Hepatocyte (in vitro differentiated cells): ENCODE measurements at regions not wholly inside any gene's neighbourhood (a gene's known extent, or its start where the extent isn't known, plus 50 kb on each side); places are given as distances from the start of the nearest gene placed in this dataset.

Source experiments
- DNase-seq: peaks from one replicate; pipeline ENCODE4 v3.0.0-alpha.2; 2016; ENCODE audit warnings: low spot score
- H2AFZ ChIP-seq: fragments of 200-600 bp; sonication (generic); 2 replicates; pipeline ENCODE4 v1.6.0; 2016; ENCODE audit warnings: antibody characterized with exemption, mild to moderate bottlenecking
- H3K27ac ChIP-seq: fragments of 200-600 bp; sonication (generic); 2 replicates; pipeline ENCODE4 v1.5.1; 2016; ENCODE audit warnings: mild to moderate bottlenecking
- H3K27me3 ChIP-seq: fragments of 200-600 bp; sonication (generic); 2 replicates; pipeline ENCODE4 v1.6.1; 2016
- H3K36me3 ChIP-seq: fragments of 200-600 bp; sonication (generic); replicated peaks from 2 replicates; pipeline ENCODE4 v1.5.1; 2016; ENCODE audit warnings: low read depth; ENCODE audit not compliant: insufficient read depth
- H3K4me1 ChIP-seq: fragments of 200-600 bp; sonication (generic); 2 replicates; pipeline ENCODE4 v1.5.1; 2016; ENCODE audit warnings: mild to moderate bottlenecking, moderate library complexity; ENCODE audit not compliant: insufficient read depth
- H3K4me2 ChIP-seq: fragments of 200-600 bp; sonication (generic); 2 replicates; pipeline ENCODE4 v1.6.0; 2016
- H3K4me3 ChIP-seq: fragments of 200-600 bp; sonication (generic); 2 replicates; pipeline ENCODE4 v1.5.1; 2016; ENCODE audit warnings: mild to moderate bottlenecking
- H3K79me2 ChIP-seq: fragments of 200-600 bp; sonication (generic); 2 replicates; pipeline ENCODE4 v1.6.0; 2017; ENCODE audit warnings: mild to moderate bottlenecking
- H3K9me2 ChIP-seq: fragments of 200-600 bp; sonication (generic); replicated peaks from 2 replicates; pipeline ENCODE4 v1.6.0; 2017; ENCODE audit warnings: mild to moderate bottlenecking; ENCODE audit not compliant: insufficient read depth
- H3K9me3 ChIP-seq: fragments of 200-600 bp; sonication (generic); 2 replicates; pipeline ENCODE4 v1.5.1; 2016; ENCODE audit warnings: low read depth, mild to moderate bottlenecking
- H4K20me1 ChIP-seq: fragments of 200-600 bp; sonication (generic); 2 replicates; pipeline ENCODE4 v1.6.0; 2016; ENCODE audit warnings: mild to moderate bottlenecking; ENCODE audit not compliant: insufficient read depth, poor library complexity, severe bottlenecking
- EZH2 ChIP-seq: fragments of 200-600 bp; sonication (generic); IDR thresholded peaks from 2 replicates; pipeline ENCODE4 v1.6.1; 2016; ENCODE audit warnings: antibody characterized with exemption, mild to moderate bottlenecking, borderline replicate concordance
- EZH2phosphoT487 ChIP-seq: fragments of 200-600 bp; sonication (generic); IDR thresholded peaks from one replicate; pipeline ENCODE4 v1.6.1; 2018; ENCODE audit warnings: antibody characterized with exemption, mild to moderate bottlenecking, low read depth, moderate library complexity; ENCODE audit not compliant: unreplicated experiment, severe bottlenecking
- WGBS: methylation state at CpG from one replicate; pipeline ENCODE4 v1.1.6; 2016; ENCODE audit warnings: low lambda C conversion rate; ENCODE audit errors: missing lambda C conversion rate; 5-methylcytosine and 5-hydroxymethylcytosine counted together
- TF ChIP-seq, protein P1 (sequence below): fragments of 200-600 bp; sonication (generic); IDR thresholded peaks from 2 replicates; pipeline ENCODE4 v1.5.1; 2016; ENCODE audit warnings: antibody characterized with exemption, mild to moderate bottlenecking; ENCODE audit not compliant: poor library complexity

DNA sequence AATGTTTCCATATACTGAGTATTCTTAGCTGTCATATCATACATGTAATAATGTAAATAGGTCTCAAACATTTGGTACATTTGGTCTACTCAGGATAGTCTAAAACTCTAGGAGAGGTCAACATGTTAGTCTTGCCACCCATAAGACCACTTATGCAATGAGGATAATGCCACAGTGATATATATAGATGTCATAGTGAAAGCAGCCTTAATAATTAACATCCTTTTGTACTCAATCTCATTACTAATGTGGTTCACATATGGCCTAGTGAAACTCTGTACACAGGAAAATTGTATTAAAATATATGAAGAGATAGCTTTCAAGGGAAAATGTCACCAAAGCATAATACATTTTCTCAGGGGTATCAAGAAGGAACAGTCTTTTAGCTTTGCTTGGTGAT is 577.9 kb downstream of the TFAP2B start:
- Histone ChIP-seq H3K79me2 (no peaks in the 10 kb centered on the region), H3K9me2 (no peaks in the 10 kb centered on the region), H3K4me1 (peaks cover 3% of the 10 kb centered on the region), H3K4me3 (no peak overlapping the region), H4K20me1 (no peaks in the 10 kb centered on the region), H3K4me2 (no peak overlapping the region), H2AFZ (no peak overlapping the region), H3K27me3 (no peaks in the 10 kb centered on the region), H3K27ac (no peak overlapping the region), H3K9me3 (no peaks in the 10 kb centered on the region), H3K36me3 (no peaks in the 10 kb centered on the region)
- no peak for TF ChIP-seq EZH2
- TF ChIP-seq, protein P1, sequence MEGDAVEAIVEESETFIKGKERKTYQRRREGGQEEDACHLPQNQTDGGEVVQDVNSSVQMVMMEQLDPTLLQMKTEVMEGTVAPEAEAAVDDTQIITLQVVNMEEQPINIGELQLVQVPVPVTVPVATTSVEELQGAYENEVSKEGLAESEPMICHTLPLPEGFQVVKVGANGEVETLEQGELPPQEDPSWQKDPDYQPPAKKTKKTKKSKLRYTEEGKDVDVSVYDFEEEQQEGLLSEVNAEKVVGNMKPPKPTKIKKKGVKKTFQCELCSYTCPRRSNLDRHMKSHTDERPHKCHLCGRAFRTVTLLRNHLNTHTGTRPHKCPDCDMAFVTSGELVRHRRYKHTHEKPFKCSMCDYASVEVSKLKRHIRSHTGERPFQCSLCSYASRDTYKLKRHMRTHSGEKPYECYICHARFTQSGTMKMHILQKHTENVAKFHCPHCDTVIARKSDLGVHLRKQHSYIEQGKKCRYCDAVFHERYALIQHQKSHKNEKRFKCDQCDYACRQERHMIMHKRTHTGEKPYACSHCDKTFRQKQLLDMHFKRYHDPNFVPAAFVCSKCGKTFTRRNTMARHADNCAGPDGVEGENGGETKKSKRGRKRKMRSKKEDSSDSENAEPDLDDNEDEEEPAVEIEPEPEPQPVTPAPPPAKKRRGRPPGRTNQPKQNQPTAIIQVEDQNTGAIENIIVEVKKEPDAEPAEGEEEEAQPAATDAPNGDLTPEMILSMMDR: no peak
- no peak for TF ChIP-seq EZH2phosphoT487
- no peak for DNase-seq

DNA sequence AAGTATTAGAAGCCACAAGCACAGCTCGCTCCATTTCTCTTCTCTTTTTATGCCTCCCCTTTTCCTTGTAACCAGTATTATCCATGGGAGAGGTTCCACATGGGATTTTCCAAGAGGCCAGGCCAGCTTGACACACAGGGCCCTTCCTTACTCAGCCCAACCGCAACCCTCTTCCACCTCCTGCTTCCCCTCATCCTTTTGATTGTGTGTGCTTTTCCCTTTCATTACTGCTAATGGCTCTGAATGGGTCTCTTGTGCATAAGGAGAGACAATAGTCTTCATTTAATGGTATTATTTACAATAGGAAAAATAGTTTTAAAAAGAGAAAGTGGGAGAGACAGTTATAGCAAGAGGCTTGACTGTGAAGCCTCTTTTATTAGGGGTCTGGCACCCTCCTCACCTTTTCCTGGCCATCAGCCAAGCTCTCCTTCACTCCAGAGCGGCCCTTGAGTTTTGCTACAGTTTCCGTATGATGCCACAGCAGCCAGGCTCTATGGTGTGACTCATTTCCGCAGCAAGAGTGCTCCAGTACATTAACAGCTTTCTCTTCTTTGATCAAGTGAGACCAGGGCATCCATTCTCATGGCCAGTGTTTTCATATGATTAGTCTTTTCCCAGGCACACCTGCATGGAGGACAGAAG is 579.5 kb downstream of the TFAP2B start:
- Histone ChIP-seq H3K36me3 (no peaks in the 10 kb centered on the region), H3K9me2 (no peaks in the 10 kb centered on the region), H3K27me3 (no peaks in the 10 kb centered on the region), H4K20me1 (no peaks in the 10 kb centered on the region), H3K4me1 (peaks cover 3% of the 10 kb centered on the region), H3K27ac (no peak overlapping the region), H2AFZ (no peak overlapping the region), H3K79me2 (no peaks in the 10 kb centered on the region), H3K9me3 (no peaks in the 10 kb centered on the region), H3K4me2 (no peak overlapping the region), H3K4me3 (no peak overlapping the region)
- no peak for DNase-seq
- WGBS: 85% methylated on average over 5 of the region's 5 CpGs
- no peak for TF ChIP-seq EZH2
- TF ChIP-seq, protein P1: no peak
- TF ChIP-seq EZH2phosphoT487: no peak

DNA sequence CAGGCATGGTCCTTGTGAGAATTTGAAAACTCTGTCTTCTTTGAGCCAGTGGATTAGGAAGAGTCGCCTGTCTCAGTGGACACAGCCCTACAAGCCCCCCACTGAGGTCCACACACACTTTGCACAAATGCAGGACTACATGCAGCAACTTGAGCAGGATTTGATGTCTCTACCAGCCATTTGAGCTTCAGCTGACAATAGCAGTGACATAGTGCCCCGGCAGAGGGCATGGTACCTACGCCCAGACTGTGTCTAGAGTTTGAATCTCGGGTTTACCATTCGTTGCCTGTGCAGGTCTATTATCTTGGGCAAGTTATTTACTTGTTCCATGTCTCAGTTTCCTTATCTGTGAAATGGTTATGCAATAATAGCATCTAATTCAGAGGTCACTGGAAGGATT is 580.1 kb downstream of the TFAP2B start:
- no peak overlapping the region for H3K4me2 ChIP-seq
- no peaks in the 10 kb centered on the region for H3K79me2 ChIP-seq
- no peak overlapping the region for H3K4me3 ChIP-seq
- no peaks in the 10 kb centered on the region for H3K27me3 ChIP-seq
- DNase-seq: no peak
- 76% methylated on average over 5 of the region's 5 CpGs for WGBS
- TF ChIP-seq, protein P1: no peak
- TF ChIP-seq EZH2phosphoT487: no peak
- no peak for TF ChIP-seq EZH2
- no peaks in the 10 kb centered on the region for H3K36me3 ChIP-seq
- no peaks in the 10 kb centered on the region for H3K9me2 ChIP-seq
- H3K27ac ChIP-seq: no peak overlapping the region
- no peak overlapping the region for H2AFZ ChIP-seq
- H3K9me3 ChIP-seq: no peaks in the 10 kb centered on the region
- no peaks in the 10 kb centered on the region for H4K20me1 ChIP-seq
- H3K4me1 ChIP-seq: peaks cover 3% of the 10 kb centered on the region
